Fibroblast of upper back skin (primary cell): ENCODE measurements at regions not wholly inside any gene's neighbourhood (a gene's known extent, or its start where the extent isn't known, plus 50 kb on each side); places are given as distances from the start of the nearest gene placed in this dataset.
"Not testable (repeated sequence)": the region's sequence is repeated elsewhere in the genome, so short reads cannot be mapped to it uniquely, and the experiment has no call there.

ENCODE experiments used
- DNase-seq: peaks from one replicate; pipeline ENCODE4 v3.0.0-alpha.2; 2013

DNA sequence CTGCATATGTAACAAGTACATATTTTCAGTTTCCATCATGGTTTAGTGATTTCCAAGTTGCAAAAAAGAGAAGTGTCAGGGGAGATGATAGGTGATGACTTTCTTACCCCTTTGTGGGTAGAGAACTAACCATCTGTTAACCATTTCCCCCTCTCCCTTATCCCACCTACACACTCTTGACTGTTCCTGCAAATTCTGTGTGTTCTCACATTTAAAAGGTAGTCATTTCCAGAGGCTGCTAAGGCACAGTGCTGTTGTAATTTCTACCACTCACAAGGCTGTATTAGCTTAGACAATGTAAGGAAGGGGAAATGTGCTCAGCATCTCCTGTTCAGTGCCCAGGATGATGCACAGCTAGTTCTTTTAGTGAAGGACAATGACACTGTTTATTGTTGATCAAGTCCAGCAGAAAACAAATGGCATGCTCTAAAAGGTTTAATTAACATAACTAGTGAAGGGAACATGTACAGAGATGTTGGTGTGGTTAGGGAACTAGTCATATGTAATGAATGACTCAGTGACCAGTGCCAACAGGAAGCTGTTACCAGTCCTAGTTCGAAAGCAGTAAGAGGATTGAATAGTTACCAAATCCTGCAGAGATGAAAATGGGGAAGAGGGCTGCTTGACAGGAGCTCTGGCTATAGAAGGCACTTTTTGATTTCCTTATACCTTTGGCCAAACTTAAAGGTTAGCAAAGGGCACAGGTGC lies 165.1 kb downstream of the PLK2 start:
- DNase-seq: peak; percentile 27

DNA sequence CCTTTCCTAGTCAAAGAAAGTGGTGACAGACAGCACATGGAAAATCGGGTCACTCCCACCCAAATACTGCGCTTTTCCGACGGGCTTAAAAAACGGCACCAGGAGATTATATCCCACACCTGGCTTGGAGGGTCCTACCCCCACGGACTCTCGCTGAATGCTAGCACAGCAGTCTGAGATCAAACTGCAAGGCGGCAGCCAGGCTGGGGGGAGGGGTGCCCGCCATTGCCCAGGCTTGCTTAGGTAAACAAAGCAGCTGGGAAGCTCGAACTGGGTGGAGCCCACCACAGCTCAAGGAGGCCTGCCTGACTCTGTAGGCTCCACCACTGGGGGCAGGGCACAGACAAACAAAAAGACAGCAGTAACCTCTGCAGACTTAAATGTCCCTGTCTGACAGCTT lies 171.6 kb downstream of the PLK2 start:
- not testable (repeated sequence) for DNase-seq

DNA sequence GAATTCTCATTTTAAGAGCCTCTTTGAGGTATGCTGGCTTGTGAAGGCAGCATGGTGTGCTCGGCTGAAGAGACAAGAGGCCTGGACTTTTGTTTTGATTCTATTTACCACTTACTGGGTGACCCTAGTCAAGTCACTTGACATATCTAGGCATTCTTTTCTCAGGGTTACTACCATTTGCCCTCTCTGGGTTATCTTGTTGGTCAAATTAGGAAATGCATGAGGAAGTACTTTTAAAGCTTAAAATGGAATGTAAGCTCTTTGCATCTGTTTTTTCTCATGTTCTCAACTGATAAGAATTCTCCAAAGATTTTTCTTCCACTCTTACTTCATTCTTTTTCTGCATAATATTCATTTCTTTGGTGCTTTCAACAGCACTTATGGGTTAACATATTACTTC lies 173.1 kb downstream of the PLK2 start:
- no peak for DNase-seq

DNA sequence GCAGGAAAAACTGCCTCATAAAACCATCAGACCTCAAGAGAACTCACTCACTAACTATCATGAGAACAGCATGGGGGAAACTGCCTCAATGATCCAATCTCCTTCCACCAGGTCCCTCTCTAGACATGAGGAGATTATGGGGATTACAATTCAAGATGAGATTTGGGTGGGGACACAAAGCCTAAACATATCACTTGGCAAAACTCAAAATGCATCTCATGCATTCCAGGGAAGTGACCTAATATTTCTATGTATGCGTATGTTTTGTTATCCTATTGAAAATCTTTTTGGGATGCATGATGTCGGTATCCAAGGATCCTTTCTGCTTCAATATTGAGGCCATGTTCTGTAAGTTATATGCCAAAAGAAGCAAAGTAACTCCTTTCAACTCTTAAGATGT lies 174.0 kb downstream of the PLK2 start:
- no peak for DNase-seq

DNA sequence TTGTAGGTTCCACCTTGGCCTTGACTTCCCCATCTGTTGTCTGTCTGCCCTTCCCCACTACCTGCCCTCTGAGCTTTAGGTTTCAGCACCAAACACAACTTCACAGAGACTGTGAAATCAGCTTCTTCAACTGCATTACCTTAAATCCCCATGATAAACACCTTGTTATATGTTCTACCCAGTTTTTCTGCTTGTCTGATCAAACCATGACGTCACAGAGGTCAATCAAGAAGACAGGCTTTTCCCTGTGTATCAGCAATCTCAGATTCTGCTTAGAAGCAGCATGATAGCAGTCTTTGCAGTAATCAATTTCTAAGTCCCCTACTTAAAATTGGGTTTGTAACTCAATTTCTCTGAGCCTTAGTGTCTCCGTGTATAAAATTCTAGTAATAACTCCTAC lies 175.0 kb downstream of the PLK2 start:
- DNase-seq: no peak

DNA sequence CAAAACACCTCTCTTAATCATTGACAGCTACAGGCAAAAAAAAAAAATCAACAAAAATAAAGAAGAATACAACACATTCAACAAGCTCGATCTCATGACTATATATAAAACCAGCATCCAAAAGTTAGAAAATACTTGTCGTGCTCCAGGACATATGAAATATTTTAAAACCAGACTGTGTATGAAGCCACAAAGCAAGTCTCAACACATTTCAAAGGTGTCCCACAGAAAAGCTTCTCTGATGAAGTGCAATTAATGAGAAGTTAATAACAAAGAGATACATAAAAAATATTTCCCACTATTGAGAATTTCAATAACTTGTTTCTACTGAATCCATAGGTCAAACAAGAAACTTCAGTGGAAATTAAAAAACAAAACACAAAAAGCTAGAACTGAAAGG lies 178.7 kb downstream of the PLK2 start:
- DNase-seq: no peak

DNA sequence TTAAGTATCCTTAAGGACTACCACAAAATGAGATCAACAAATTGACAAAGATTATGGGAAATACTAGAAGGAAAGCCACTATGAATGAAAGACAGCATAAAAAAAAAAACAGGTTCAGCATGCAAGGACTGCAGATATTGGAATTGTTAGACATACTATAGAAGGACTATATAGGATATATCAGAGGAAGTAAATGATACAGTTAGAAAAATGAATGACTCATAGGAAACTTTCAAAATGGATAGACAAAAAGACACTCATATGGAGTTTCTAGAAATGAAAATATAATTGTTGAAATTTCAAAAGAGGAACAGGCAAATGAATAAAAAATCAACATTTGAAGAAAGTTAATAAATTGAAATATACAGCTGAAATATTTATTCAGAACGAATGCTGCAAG lies 180.6 kb downstream of the PLK2 start:
- no peak for DNase-seq

DNA sequence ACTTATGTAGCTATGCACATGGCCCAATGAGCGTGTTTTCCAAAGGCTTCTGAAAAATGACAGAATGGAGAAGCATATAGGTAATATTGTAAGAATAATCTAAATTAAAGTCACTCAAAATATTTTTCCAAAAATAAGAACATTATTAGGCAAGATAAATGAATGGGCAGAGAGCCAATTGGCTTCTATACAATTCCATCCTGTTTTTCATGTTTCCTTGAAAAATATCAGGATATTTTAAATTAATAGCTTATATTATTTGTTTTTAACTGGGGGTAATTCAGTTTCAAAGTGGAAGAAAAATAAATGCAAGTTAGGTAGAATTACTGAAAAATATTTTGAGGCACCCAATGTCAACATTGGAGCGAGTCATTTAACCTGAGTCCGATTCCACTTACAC lies 183.5 kb downstream of the PLK2 start:
- no peak for DNase-seq

DNA sequence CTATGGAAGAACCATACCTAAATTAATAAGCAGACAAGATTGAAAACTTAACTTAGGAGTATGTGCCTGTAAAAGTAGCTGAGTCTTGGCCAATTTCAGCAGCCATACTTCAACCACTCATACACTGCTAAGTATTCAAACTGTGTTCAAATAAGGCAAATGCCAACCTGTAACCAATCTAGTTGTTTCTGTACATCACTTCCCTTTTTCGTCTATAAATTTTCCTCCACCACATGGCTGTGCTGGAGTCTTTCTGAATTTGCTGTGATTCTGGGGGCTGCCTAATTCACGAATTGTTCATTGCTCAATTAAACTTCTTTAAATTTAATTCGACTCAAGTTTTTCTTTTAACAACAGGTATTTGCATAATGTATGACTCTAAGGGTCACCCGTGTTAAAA lies 184.4 kb downstream of the PLK2 start:
- DNase-seq: no peak

DNA sequence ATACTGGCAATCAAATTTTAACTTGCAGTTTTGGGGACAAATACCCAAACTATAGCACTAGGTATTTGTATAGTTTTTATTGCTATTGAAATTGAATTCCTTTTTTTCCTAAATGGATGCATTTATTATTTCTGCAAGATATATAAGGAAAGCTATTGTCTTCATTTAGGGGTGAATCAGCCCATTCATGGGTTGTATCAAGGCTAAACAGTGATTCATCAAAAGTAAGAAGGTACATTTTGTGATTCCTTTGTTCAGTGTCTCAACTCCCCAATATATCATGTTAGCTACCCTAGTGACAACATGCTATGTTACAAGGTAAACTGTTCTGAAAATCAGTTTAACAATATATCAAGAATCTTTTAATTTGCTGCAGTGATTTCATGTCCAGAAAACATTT lies 185.7 kb downstream of the PLK2 start:
- no peak for DNase-seq

DNA sequence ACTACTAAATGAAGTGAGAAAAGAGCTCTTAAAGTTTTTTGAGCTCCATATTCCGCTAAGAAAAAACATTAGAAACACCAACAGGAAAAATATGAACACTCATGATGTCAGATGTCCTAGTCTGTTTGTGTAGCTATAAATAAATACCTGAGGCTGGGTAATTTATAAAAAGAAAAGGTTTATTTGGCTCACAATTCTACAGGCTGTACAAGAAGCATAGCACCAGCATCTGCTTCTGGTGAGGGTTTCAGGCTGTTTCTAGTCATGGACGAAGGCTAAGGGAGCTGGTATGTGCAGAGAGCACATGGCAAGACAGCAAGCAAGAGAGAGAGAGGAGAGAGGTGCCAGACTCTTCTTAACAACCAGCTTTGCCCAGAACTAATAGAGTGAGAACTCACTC lies 186.2 kb downstream of the PLK2 start:
- DNase-seq: no peak

DNA sequence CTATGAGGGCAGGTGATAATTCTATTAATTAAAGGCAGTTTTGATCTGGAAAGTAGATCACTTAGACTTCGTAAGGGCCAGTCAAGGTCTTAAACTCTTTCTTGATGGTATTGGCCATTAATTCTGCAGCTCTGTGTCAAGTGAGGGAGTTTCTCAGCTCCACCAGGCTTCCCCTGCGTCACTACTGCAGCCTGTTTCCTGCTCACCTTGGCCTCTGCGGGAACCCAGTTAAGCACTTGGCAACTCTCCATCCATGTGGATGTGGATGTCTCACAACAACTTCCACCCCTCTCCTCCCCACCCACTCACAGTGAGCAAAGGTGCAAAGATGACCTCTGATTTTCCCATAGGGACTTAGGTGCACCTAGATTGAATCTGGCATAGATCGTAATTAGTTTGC lies 191.6 kb downstream of the PLK2 start:
- DNase-seq: no peak

DNA sequence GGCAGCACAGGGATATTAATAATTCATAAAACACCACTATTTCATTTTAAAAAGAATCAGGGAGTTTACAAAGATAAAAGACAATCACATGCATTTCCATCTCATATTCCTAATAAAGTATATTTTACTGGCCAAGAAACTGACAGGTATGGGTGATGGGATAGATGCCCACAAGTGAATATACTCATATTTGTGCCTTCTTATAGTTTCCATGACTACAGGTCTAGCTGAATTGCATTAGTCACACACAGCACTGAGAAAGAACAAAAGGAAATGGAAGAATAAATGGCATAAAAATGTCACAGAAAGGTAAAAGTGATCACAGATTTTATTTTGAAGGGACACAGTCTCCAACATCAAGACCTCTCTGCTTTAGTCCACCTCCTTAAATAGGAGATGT lies 193.5 kb downstream of the PLK2 start:
- no peak for DNase-seq

DNA sequence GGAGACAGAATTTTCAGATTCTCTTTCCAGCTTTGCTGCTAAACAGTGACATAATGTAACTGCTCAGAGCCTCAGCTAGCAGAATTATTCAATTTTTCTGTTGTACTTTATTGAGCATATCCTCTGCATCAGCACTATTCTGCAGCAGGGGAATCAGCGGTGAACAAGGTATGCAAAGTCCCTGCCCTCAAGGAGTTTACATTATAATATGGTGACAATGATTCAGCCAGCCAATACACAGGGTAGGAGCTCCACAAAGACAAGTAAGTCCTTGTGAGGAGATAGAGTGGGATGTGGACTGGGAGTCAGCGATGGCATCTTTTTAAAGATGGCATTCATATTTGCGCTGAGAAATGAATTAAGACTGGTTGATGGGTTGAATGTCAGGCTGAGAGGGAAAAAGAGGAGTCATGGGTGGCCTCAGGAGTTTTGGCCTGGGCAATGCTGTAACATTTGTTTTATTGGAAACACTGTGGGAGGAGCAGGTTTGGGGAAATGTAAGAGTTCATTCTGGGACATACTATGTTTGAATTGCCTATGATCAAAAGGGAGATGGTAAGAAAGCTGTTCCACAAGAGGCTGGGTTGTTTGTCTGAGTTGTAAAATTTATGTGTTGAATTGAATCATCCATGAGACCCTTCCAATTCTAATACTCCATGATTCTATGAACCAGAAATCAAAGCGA lies 194.5 kb downstream of the PLK2 start:
- no peak for DNase-seq

DNA sequence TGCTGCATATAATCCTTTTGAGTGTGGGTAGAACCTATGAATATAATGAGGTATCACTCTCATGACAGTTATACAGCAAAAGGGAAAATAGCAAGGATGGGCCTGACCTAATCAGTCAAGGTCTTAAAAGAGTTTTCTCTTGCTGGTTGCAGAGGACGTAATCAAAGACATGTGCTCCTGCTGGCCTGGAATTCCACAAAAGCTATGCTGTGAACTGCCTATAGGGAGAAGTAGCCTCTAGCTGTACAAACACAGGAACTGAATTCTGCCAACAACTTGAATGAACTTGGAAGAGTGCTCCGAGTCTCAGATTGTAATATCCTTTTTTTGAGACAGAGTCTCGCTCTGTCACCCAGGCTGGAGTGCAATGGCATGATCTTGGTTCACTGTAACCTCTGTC lies 195.6 kb downstream of the PLK2 start:
- peak; percentile 76 for DNase-seq

DNA sequence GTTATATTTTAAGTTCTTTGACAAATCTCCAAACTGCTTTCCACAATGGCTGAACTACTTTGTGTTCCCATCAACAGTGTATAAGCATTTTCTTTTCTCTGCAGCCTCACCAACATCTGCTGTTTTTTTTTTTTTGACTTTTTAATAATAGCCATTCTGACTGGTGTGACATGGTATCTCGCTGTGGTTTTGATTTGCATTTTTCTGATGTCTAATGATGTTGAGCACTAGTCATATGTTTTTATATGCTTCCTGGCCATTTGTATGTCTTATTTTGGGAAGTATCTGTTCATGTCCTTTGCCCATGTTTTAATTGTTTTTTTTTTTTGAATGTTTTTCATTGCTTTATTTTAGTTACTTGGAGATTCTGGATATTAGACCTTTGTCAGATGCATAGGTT lies 196.6 kb downstream of the PLK2 start:
- peak; percentile 47 for DNase-seq

DNA sequence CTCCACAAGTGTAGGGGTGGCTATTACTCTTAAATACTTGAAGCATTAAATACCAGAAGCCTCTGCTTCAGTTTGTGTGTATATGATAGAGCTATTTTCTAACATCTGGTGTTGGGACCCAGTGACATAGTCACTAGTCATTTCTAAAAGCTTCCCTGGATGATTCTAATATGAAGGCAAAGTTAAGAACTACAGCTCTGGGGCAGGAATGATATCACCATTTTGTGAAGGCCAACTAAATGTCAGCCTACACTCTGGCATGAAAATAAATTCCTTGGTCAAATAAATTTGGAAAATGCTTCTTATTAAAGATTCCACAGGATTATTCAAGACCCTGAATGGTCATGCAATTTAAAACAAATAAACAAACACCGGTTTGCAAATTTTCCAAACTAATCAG lies 197.7 kb downstream of the PLK2 start:
- DNase-seq: peak; percentile 25

DNA sequence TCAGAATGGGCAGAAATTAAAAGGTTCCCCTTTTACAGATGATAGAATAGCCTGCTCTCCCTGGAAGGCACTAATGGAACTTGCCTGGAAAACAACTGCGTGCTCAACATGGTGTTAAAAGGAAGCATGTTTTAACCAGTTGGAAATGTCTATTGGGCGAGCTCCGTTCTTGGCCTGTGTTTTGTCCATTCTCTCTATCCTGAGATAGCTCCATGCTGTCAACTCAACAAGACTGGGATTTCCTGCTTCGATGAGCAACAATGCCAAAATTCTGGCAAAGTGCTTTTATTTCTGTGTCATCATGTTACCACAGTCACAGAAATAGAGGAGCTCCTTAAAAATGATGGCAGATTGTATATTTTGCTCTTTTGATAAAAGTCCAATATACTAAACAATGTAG lies 198.3 kb downstream of the PLK2 start:
- DNase-seq: peak; percentile 71

DNA sequence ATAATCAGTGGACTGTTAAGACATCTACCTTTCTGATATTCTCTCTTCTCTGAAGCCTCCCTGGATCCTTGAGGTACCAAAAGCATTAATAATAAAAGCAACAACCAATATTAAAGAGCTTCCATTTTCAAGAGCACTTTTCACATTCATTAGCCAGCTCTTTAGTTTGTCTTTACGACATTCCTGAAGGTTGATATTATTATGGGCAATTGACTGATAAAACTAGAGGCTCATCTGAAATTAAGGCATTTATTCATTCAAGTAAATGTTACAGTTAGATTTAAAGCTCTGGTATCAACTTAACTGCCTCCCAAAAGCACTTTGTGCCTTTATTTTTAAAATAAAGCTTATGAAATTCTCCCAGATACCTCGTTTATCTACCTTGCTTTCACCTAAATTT lies 199.6 kb downstream of the PLK2 start:
- no peak for DNase-seq

DNA sequence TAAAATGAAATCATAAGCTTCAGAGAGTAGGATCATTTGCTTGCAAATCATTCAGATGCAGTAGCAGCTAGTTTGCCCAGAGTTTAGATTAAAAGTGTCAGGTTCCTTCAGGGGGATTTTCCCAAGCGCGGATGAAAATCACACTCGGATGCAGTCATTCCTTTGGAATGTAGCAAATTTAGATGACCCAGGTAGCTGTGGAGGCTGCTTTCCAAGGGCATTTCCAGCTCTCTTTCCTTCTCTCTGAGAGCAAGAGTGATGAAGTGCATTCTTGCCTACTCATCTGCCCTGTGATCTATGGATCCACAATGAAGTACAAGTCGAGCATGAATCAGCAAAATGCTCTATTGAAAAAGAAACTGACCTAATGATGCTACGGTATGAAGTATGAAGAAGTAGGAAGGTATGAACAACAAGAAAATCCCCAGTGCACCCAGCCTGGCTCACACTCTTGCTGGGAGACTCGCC lies 200.2 kb downstream of the PLK2 start:
- DNase-seq: peak; percentile 96

DNA sequence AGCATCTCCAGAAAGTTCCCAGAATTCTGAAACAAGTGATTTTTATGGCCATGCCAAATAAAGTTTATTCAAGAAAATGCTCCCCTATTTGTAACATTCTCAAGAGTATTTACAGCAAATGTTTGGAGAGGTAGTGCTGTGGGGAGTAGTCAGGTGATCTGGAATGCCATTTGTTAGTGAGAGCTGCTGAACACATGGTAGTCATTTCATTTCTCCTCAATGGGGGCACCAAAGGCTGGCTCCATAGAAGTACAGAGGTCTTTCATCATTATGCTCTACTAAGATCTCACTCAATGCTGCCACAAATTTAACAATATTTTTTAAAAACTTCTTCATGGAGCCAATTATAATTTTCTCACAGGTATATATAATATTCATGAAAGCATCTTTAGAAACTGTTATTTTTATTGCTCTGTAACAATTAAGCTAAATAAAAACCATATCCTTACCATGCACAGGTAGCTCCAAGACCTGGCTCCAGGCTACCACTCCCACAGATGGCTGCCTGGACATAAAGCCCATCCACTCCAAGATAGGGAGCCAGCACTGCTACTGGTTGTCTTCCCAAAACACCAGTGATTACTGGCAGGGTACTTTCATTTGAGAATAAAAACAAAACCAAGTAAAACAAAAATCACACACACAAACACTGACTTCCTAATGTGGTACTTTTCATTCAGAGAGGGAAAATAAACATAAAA lies 200.8 kb downstream of the PLK2 start:
- DNase-seq: no peak

DNA sequence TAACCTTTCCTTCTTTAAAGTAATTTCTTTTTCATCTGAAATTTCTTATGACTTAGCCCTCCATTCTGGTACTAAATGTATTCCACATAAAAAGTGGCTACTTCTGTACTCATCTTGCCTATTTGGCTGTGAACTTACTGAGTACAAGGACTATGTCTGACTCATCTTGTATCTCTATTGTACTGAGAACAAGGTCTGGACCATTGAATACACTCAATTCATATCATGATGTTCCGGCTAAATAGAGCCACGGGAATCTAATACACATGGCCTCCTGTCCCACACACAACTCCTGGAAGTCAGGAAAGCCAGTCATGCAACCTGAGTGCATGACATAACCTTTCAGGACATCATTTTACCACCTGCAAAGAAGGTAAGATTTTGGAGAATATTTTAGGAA lies 203.9 kb downstream of the PLK2 start:
- DNase-seq: no peak

DNA sequence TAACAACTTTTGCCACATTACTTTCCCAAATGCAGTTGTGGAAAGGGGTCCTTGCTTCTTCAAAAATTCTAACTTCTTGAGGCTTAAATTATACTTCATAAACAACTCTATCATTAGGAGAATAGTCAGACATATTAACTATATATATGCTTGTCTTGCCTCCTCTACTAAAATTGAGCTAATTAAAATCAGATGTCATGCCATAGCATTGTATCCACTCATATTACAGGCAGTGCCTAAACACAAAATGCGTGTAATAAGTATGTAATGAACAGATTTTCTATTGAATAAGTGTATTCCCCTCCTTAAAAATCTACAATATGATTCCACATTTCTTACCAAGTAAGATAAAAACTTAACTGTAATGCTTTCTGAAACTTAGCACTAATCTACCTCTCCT lies 204.5 kb downstream of the PLK2 start:
- DNase-seq: peak; percentile 45

DNA sequence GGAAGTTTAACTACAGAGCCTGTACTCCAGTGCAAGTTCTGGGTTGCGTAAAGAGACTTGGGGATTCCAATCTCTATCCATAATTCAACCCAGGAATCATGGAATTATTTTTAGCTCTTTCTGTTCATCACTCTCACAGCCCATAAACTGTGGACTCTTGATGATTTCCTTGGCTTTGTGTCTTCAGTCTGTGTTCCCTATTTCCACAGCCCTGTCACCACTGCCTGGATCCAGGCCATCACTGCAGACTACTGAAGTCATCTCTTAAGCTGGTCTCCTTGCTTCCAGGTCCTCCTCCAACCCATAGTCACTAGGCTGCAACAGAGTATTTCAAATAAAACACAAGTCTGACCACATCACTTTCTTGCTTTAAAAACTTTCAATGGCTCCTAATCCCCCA lies 211.7 kb downstream of the PLK2 start:
- DNase-seq: peak; percentile 23
